IMR-90 (cell line): ENCODE measurements at regions not wholly inside any gene's neighbourhood (a gene's known extent, or its start where the extent isn't known, plus 50 kb on each side); places are given as distances from the start of the nearest gene placed in this dataset.

Source experiments
- BHLHE40 ChIP-seq: fragments of 150-350 bp; IDR thresholded peaks from 2 replicates; pipeline ENCODE4 v1.6.1; 2016; ENCODE audit warnings: mild to moderate bottlenecking, low read depth, low read length
- CEBPB ChIP-seq: IDR thresholded peaks from 2 replicates; pipeline ENCODE4 v1.6.1; 2012; ENCODE audit warnings: low read depth, low read length, improper control_type of control experiment
- CHD1 ChIP-seq: IDR thresholded peaks from 2 replicates; pipeline ENCODE4 v1.6.1; 2012; ENCODE audit warnings: low read depth, low read length, improper control_type of control experiment
- CTCF ChIP-seq: conservative IDR thresholded peaks from 2 replicates; pipeline ENCODE4 v1.5.1; 2012; ENCODE audit warnings: mild to moderate bottlenecking, low read depth, low read length, improper control_type of control experiment
- ELK1 ChIP-seq: fragments of 150-350 bp; IDR thresholded peaks from 2 replicates; pipeline ENCODE4 v1.6.1; 2016; ENCODE audit warnings: low read depth, mild to moderate bottlenecking, low read length, moderate library complexity, borderline replicate concordance
- FOS ChIP-seq: fragments of 150-350 bp; IDR thresholded peaks from 2 replicates; pipeline ENCODE4 v1.6.1; 2016; ENCODE audit warnings: low read depth, low read length
- MAFK ChIP-seq: IDR thresholded peaks from 2 replicates; pipeline ENCODE4 v1.6.1; 2012; ENCODE audit warnings: low read depth, low read length, improper control_type of control experiment
- MXI1 ChIP-seq: IDR thresholded peaks from 2 replicates; pipeline ENCODE4 v1.6.1; 2012; ENCODE audit warnings: low read depth, mild to moderate bottlenecking, low read length, moderate library complexity, borderline replicate concordance
- NFE2L2 ChIP-seq: fragments of 150-350 bp; IDR thresholded peaks from 2 replicates; pipeline ENCODE4 v1.6.1; 2016; ENCODE audit warnings: low read depth, mild to moderate bottlenecking, low read length
- POLR2A ChIP-seq: IDR thresholded peaks from 2 replicates; pipeline ENCODE4 v1.6.1; 2012; ENCODE audit warnings: mild to moderate bottlenecking, low read depth, low read length
- RFX5 ChIP-seq: IDR thresholded peaks from 2 replicates; pipeline ENCODE4 v1.8.0; 2012; ENCODE audit warnings: low read depth, mild to moderate bottlenecking, low read length, moderate library complexity
- SMC3 ChIP-seq: fragments of 150-350 bp; IDR thresholded peaks from 2 replicates; pipeline ENCODE4 v1.6.1; 2016; ENCODE audit warnings: low read depth, mild to moderate bottlenecking, antibody characterized with exemption, low read length, moderate library complexity
- USF2 ChIP-seq: fragments of 150-350 bp; IDR thresholded peaks from 2 replicates; pipeline ENCODE4 v1.6.1; 2017; ENCODE audit warnings: mild to moderate bottlenecking, antibody characterized with exemption, low read length, low read depth

GRCh38 chr9:13023498-13023897, 248.7 kb downstream of the LURAP1L start:
- no peak for TF ChIP-seq CTCF
- no peak for TF ChIP-seq MAFK
- TF ChIP-seq USF2 = no peak
- no peak for TF ChIP-seq FOS
- TF ChIP-seq ELK1 = no peak
- TF ChIP-seq SMC3 = no peak
- no peak for TF ChIP-seq POLR2A
- no peak for TF ChIP-seq RFX5
- TF ChIP-seq CEBPB = no peak
- no peak for TF ChIP-seq NFE2L2
- no peak for TF ChIP-seq BHLHE40
- TF ChIP-seq CHD1 = no peak
- no peak for TF ChIP-seq MXI1
